ENCODE measurements at regions not wholly inside any gene's neighbourhood (a gene's known extent, or its start where the extent isn't known, plus 50 kb on each side); places are given as distances from the start of the nearest gene placed in this dataset.

GRCh38 chr12:124450376-124450750, 117.0 kb downstream of the NCOR2 start:
- no peak for DNase-seq (ENCODE audit: low read depth)
- no peak overlapping the region for H3K4me3 ChIP-seq (ENCODE audit: low read depth, low read length)

- H3K4me3 ChIP-seq (ENCODE audit: low read depth, low read length): no peak overlapping the region
- DNase-seq (ENCODE audit: low read depth): no peak
Observed at GRCh38 chr12:124449623-124450375, 117.6 kb downstream of the NCOR2 start.

- no peak overlapping the region for H3K4me3 ChIP-seq (ENCODE audit: low read depth, low read length)
- no peak for DNase-seq (ENCODE audit: low read depth)
Observed at GRCh38 chr12:124448955-124449622, 118.3 kb downstream of the NCOR2 start.

- no peak overlapping the region for H3K4me3 ChIP-seq (ENCODE audit: low read depth, low read length)
Observed at GRCh38 chr12:124448241-124448954, 119.0 kb downstream of the NCOR2 start.

GRCh38 chr12:124446364-124446763, 121.0 kb downstream of the NCOR2 start:
- H3K4me3 ChIP-seq (ENCODE audit: low read depth, low read length): no peak overlapping the region
- DNase-seq (ENCODE audit: low read depth): no peak

More at GRCh38 chr12:124448241-124448954, 119.0 kb downstream of the NCOR2 start:
- DNase-seq (ENCODE audit: low read depth): no peak

- H3K4me3 ChIP-seq (ENCODE audit: low read depth, low read length): no peak overlapping the region
- DNase-seq (ENCODE audit: low read depth): no peak
Observed at GRCh38 chr12:124445826-124446225, 121.6 kb downstream of the NCOR2 start.

GRCh38 chr12:124445121-124445718, 122.2 kb downstream of the NCOR2 start:
- no peak overlapping the region for H3K4me3 ChIP-seq (ENCODE audit: low read depth, low read length)
- DNase-seq (ENCODE audit: low read depth): no peak

GRCh38 chr12:124443931-124444712, 123.3 kb downstream of the NCOR2 start:
- H3K4me3 ChIP-seq (ENCODE audit: low read depth, low read length): no peak overlapping the region

GRCh38 chr12:124442772-124443445, 124.5 kb downstream of the NCOR2 start:
- no peak for DNase-seq (ENCODE audit: low read depth)
- H3K4me3 ChIP-seq (ENCODE audit: low read depth, low read length): no peak overlapping the region

More at GRCh38 chr12:124443931-124444712, 123.3 kb downstream of the NCOR2 start:
- DNase-seq (ENCODE audit: low read depth): no peak

GRCh38 chr12:124442281-124442680, 125.1 kb downstream of the NCOR2 start:
- DNase-seq (ENCODE audit: low read depth): no peak
- no peak overlapping the region for H3K4me3 ChIP-seq (ENCODE audit: low read depth, low read length)

GRCh38 chr12:124441443-124442194, 125.8 kb downstream of the NCOR2 start:
- H3K4me3 ChIP-seq (ENCODE audit: low read depth, low read length): no peak overlapping the region
- peak; percentile 64 for DNase-seq (ENCODE audit: low read depth)

GRCh38 chr12:124440841-124441381, 126.5 kb downstream of the NCOR2 start:
- no peak overlapping the region for H3K4me3 ChIP-seq (ENCODE audit: low read depth, low read length)
- no peak for DNase-seq (ENCODE audit: low read depth)

GRCh38 chr12:124440031-124440626, 127.3 kb downstream of the NCOR2 start:
- DNase-seq (ENCODE audit: low read depth): no peak
- no peak overlapping the region for H3K4me3 ChIP-seq (ENCODE audit: low read depth, low read length)

GRCh38 chr12:124438437-124439056, 128.9 kb downstream of the NCOR2 start:
- DNase-seq (ENCODE audit: low read depth): no peak
- no peak overlapping the region for H3K4me3 ChIP-seq (ENCODE audit: low read depth, low read length)

GRCh38 chr12:124437617-124438436, 129.6 kb downstream of the NCOR2 start:
- no peak for DNase-seq (ENCODE audit: low read depth)
- H3K4me3 ChIP-seq (ENCODE audit: low read depth, low read length): no peak overlapping the region

- no peak for DNase-seq (ENCODE audit: low read depth)
- H3K4me3 ChIP-seq (ENCODE audit: low read depth, low read length): no peak overlapping the region
Observed at GRCh38 chr12:124437121-124437520, 130.3 kb downstream of the NCOR2 start.
